HepG2 (cell line): ENCODE measurements at regions not wholly inside any gene's neighbourhood (a gene's known extent, or its start where the extent isn't known, plus 50 kb on each side); places are given as distances from the start of the nearest gene placed in this dataset.

Source experiments
- CREB1 ChIP-seq, 2 experiments: fragments of 450-650 bp in 1 of 2; IDR thresholded peaks; 2 replicates each; pipeline ENCODE4 v1.6.1; 2016 to 2017; ENCODE audit warnings: control low read depth in 1 of 2, mild to moderate bottlenecking in 1 of 2, missing compliant biosample characterization in 1 of 2, missing genetic modification characterization in 1 of 2
- EZH2 ChIP-seq: conservative IDR thresholded peaks from 2 replicates; pipeline ENCODE4 v1.6.1; 2012; ENCODE audit warnings: mild to moderate bottlenecking, low read depth, low read length, moderate library complexity
- MAZ ChIP-seq, 2 experiments: sonication (generic) in 1 of 2; formaldehyde crosslinking in 1 of 2; IDR thresholded peaks; 2 replicates each; pipeline versions ENCODE4 v1.5.0 to v1.6.1; 2012 to 2020; ENCODE audit warnings: low read depth in 2 of 2, mild to moderate bottlenecking in 2 of 2, borderline replicate concordance in 1 of 2, improper control_type of control experiment in 1 of 2, low read length in 1 of 2, missing genetic modification reagents in 1 of 2, moderate library complexity in 1 of 2
- NR2C2 ChIP-seq: sonication (generic); formaldehyde crosslinking; IDR thresholded peaks from 2 replicates; pipeline ENCODE4 v1.4.0; 2020; ENCODE audit warnings: missing genetic modification reagents, mild to moderate bottlenecking, moderate library complexity, borderline replicate concordance
- PCBP1 ChIP-seq: fragments of 200-400 bp; formaldehyde crosslinking; IDR thresholded peaks from 2 replicates; pipeline ENCODE4 v1.6.1; 2017; ENCODE audit warnings: mild to moderate bottlenecking, low read depth, low read length, borderline replicate concordance
- POLR2G ChIP-seq: fragments of 200-400 bp; formaldehyde crosslinking; IDR thresholded peaks from 2 replicates; pipeline ENCODE4 v1.6.1; 2018; ENCODE audit warnings: mild to moderate bottlenecking, low read depth, low read length, moderate library complexity
- REST ChIP-seq, 2 experiments: IDR thresholded peaks; 2 replicates each; pipeline ENCODE4 v1.6.1; 2011 to 2012; ENCODE audit warnings: low read length in 2 of 2, borderline replicate concordance in 1 of 2, low read depth in 1 of 2, mild to moderate bottlenecking in 1 of 2, moderate library complexity in 1 of 2

GRCh38 chr6:139468178-139468819 is 93.9 kb upstream of the CITED2 start:
- TF ChIP-seq EZH2 (no peak), CREB1 (IDR thresholded peaks at IDR 0.05) (no peak), CREB1 (CRISPR knock-in tag; IDR thresholded peaks at IDR 0.05) (no peak), REST (IDR thresholded peaks at IDR 0.05; ENCODE audit: borderline replicate concordance in 1 of 2, low read depth in 1 of 2, low read length in 2 of 2) (no peak), PCBP1 (no peak), MAZ (IDR thresholded peaks at IDR 0.05; ENCODE audit: borderline replicate concordance, low read depth, low read length) (no peak), MAZ (CRISPR knock-in tag; IDR thresholded peaks at IDR 0.05; ENCODE audit: low read depth) (no peak), POLR2G (no peak), NR2C2 (CRISPR knock-in tag) (no peak)
